BLaER1 (cell line): ENCODE measurements at regions not wholly inside any gene's neighbourhood (a gene's known extent, or its start where the extent isn't known, plus 50 kb on each side); places are given as distances from the start of the nearest gene placed in this dataset.
"Not testable (repeated sequence)": the region's sequence is repeated elsewhere in the genome, so short reads cannot be mapped to it uniquely, and the experiment has no call there.

Source experiments
- H3K27ac ChIP-seq: shearing (Covaris generic); formaldehyde crosslinking; 2 replicates; pipeline ENCODE4 v1.8.1; 2022
- H3K27me3 ChIP-seq: shearing (Covaris generic); formaldehyde crosslinking; 2 replicates; pipeline ENCODE4 v1.8.1; 2022
- H3K36me3 ChIP-seq: shearing (Covaris generic); formaldehyde crosslinking; 2 replicates; pipeline ENCODE4 v1.8.1; 2022
- H3K4me1 ChIP-seq: shearing (Covaris generic); formaldehyde crosslinking; 2 replicates; pipeline ENCODE4 v1.8.1; 2022
- H3K4me2 ChIP-seq: shearing (Covaris generic); formaldehyde crosslinking; 2 replicates; pipeline ENCODE4 v1.8.1; 2022
- H3K4me3 ChIP-seq: shearing (Covaris generic); formaldehyde crosslinking; 2 replicates; pipeline ENCODE4 v1.8.1; 2022
- H3K9ac ChIP-seq: shearing (Covaris generic); formaldehyde crosslinking; 2 replicates; pipeline ENCODE4 v1.8.1; 2022
- H3K9me3 ChIP-seq: shearing (Covaris generic); formaldehyde crosslinking; 2 replicates; pipeline ENCODE4 v1.8.1; 2022
- H4K20me1 ChIP-seq: shearing (Covaris generic); formaldehyde crosslinking; 2 replicates; pipeline ENCODE4 v1.8.1; 2022
- Cebpa-rat ChIP-seq: shearing (Covaris generic); IDR thresholded peaks from 2 replicates; pipeline ENCODE4 v1.8.1; 2022

DNA sequence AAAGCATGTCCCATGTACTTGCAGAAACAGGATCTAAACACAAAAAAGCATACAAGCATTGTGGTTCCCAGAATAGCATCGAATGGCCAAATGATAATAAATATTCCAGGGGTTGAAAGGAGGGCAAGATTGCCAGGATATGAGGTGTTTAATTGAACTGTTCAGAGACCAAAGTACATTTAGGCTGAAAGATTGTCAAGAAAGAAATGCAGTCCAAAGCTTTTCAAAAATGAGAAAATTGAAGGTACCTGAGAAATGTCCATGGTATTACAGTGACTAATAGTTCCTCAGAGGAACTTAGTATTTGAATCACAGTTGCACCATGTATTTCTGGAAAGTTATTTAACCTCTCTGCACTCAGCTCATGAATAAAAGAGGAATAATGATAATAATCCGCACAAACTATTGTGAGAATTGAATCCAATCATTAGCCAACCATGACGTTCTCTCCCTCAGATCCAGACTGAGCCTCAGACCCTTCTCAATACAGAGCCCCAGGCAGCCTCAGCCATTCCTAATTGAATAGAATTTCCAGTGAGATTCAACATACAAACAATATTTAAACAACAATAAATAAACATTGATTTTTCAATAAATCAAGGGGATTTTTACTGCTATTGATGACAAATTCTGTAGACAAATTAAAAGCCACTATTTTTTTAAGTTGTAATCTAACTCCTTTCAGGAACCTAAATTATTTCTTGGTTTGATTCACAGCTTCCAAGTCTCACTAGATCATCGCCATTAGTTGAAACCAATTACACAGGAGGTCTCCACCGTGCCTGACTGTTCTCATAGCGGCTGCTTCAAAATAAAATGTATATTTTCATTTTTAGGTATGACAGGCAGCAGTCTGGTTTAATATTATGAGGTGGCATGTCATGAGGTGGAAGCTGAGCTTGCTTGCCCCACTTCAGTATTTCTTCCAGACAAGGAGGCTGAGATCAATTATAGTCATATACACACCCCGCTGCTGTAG, 144.3 kb upstream of the TENT5A start:
- no peak for TF ChIP-seq Cebpa-rat
- Histone ChIP-seq H4K20me1 (no peaks in the 10 kb centered on the region), H3K36me3 (no peaks in the 10 kb centered on the region), H3K27ac (no peak overlapping the region), H3K9ac (no peak overlapping the region), H3K9me3 (no peaks in the 10 kb centered on the region), H3K27me3 (no peaks in the 10 kb centered on the region), H3K4me3 (no peak overlapping the region), H3K4me2 (no peak overlapping the region), H3K4me1 (no peaks in the 10 kb centered on the region)

DNA sequence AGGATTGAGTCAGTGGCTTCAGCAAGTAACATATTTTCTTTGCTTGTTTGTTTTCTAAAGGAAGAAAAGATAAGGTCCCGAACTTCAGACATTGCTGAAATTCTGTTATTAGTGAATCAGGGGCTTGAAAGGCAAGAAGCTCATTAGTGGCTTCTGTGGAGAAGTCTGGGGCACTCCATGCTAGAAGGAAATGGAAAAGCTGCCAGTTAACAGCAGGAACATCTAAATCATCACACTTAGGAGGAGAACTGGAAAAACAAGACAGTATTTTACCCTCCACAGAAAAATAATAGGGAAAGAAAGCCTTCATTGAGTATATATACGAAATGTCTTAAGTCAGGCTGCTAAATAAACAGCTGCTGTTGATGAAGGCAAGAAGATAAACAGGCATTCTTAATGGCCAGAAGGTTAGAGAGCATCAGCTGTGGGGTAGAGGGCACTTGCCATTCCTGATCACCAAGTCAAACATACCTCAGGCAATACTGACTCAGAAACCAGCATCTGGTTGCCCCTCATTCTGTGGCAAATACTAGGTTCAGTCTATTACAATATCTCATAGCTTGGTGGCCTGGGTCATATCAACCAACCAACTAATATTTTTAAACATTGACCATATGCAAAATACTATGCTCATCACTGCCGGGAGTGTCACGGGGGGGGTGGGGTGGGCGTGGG, 143.2 kb upstream of the TENT5A start:
- Histone ChIP-seq H3K36me3 (no peaks in the 10 kb centered on the region), H3K9ac (no peak overlapping the region), H3K4me2 (no peak overlapping the region), H3K27ac (no peak overlapping the region), H3K4me1 (no peaks in the 10 kb centered on the region), H3K27me3 (no peaks in the 10 kb centered on the region), H4K20me1 (no peaks in the 10 kb centered on the region), H3K9me3 (no peaks in the 10 kb centered on the region), H3K4me3 (no peak overlapping the region)
- no peak for TF ChIP-seq Cebpa-rat

DNA sequence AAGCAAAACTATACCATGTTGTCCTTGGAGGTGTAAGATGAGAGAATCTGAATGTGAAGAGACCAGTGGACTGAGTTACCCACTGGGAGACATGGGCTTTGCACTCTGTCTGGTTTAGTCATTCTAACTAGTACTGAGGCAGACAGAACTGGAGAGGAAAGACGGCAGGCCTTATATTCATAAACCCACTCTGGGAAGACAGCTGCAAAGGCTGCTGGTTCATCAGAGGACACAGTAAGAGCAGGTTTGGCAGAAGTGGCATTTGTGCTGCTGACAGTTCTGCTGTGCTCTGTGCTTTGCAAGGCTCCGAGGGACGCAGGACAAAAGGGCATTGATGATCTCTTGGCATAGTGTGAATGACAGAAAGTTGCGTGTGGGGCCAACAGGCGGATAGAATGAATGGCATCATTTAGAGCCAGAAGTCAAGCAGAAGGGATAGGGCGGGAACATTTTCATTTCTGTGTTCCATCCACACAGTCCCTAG, 142.3 kb upstream of the TENT5A start:
- no peak for TF ChIP-seq Cebpa-rat
- Histone ChIP-seq H3K9ac (no peak overlapping the region), H3K4me2 (no peak overlapping the region), H3K27me3 (no peaks in the 10 kb centered on the region), H3K4me1 (no peaks in the 10 kb centered on the region), H3K27ac (no peak overlapping the region), H3K36me3 (no peaks in the 10 kb centered on the region), H4K20me1 (no peaks in the 10 kb centered on the region), H3K9me3 (no peaks in the 10 kb centered on the region), H3K4me3 (no peak overlapping the region)

DNA sequence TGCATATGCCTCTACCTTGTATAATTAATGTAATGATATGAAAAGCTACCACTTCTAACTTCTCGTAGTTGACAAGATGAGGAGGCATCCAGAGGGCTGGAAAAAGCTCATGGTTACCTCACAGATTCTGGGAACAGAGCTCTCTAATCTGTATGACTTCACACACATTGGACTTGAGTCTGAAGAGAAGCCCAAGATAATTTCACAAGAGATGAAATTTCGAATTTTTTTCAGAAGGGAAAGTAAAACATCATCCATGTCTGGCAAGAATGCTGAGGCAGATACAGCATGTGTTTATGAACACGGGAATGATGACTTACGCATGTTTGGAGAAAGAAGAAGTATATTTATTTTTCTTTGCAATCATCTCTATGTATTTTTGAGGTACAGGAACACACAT, 141.8 kb upstream of the TENT5A start:
- no peak overlapping the region for H3K4me3 ChIP-seq
- H3K4me1 ChIP-seq = no peaks in the 10 kb centered on the region
- no peak overlapping the region for H3K4me2 ChIP-seq

DNA sequence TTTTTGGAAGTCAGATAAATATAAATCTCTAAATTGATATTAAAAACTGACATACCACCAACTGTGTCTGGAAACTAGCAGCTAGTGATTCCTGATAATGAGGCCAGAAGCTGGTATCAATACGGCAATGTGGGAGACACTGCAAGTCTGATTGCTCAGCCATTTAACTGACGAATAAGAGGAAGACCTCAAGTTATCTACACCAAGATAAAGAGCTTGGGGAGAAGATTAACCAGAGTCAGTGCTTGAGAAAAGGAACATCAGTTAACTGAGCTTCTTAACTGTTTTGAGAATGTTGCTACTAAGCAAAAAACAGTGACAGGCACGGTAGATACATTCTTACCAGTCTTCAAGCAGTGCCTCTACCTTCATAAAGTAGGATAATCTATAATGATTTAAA, 140.4 kb upstream of the TENT5A start:
- H3K27me3 ChIP-seq = no peaks in the 10 kb centered on the region
- no peaks in the 10 kb centered on the region for H4K20me1 ChIP-seq
- no peak overlapping the region for H3K4me2 ChIP-seq
- no peaks in the 10 kb centered on the region for H3K9me3 ChIP-seq
- H3K27ac ChIP-seq = no peak overlapping the region
- no peak overlapping the region for H3K4me3 ChIP-seq
- no peak overlapping the region for H3K9ac ChIP-seq
- TF ChIP-seq Cebpa-rat = no peak
- no peaks in the 10 kb centered on the region for H3K4me1 ChIP-seq
- no peaks in the 10 kb centered on the region for H3K36me3 ChIP-seq

More for the DNA sequence above, 141.8 kb upstream of the TENT5A start:
- Histone ChIP-seq H3K27ac (no peak overlapping the region), H3K27me3 (no peaks in the 10 kb centered on the region), H4K20me1 (no peaks in the 10 kb centered on the region), H3K9ac (no peak overlapping the region), H3K9me3 (no peaks in the 10 kb centered on the region), H3K36me3 (no peaks in the 10 kb centered on the region)
- TF ChIP-seq Cebpa-rat = no peak

DNA sequence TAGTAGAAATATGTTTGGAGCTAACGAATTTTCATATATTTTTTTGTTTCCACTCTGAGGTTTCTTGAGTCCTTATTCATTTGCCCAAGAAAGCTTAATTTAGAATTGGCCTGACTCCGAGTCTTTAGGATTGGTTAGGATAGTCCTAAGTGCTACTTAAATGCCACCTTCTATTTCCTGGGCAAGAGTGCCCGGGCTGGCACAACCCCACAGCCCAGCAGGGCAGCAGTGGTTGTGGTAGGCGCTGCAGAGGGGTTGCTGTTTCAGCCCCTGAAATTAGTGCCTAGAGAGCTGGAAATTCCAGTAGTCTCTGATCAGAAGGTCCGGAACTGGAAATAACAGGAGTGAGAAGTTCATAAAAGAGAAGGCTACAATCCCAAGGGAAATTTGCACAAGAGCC, 139.4 kb upstream of the TENT5A start:
- H3K4me2 ChIP-seq = no peak overlapping the region
- no peaks in the 10 kb centered on the region for H3K27me3 ChIP-seq
- no peak overlapping the region for H3K9ac ChIP-seq
- H3K36me3 ChIP-seq = no peaks in the 10 kb centered on the region
- no peaks in the 10 kb centered on the region for H4K20me1 ChIP-seq
- no peak overlapping the region for H3K4me3 ChIP-seq
- TF ChIP-seq Cebpa-rat = no peak
- H3K9me3 ChIP-seq = no peaks in the 10 kb centered on the region
- H3K27ac ChIP-seq = no peak overlapping the region
- H3K4me1 ChIP-seq = no peaks in the 10 kb centered on the region

DNA sequence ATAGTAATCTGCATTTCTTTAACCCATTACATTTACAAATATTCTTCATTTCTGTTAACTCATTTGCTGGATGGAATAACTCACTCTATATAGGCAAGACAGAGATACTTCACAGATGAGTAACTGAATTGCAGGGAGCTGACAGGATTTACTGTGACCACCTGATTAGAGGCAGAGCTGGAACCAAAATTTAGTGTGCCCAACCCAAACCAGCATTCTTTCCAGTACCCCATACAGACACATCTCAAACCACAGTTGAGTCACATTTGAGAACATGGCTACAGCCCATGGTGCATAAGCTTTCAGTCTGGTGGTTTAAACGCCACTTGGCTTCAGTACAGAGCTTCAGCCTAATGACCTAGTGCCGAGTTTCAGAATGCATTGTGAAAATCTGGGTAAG, 138.4 kb upstream of the TENT5A start:
- no peak overlapping the region for H3K4me3 ChIP-seq
- H3K9me3 ChIP-seq = no peaks in the 10 kb centered on the region
- no peak for TF ChIP-seq Cebpa-rat
- H3K36me3 ChIP-seq = no peaks in the 10 kb centered on the region
- no peaks in the 10 kb centered on the region for H3K4me1 ChIP-seq
- no peaks in the 10 kb centered on the region for H4K20me1 ChIP-seq
- H3K9ac ChIP-seq = no peak overlapping the region
- no peaks in the 10 kb centered on the region for H3K27me3 ChIP-seq
- no peak overlapping the region for H3K4me2 ChIP-seq
- H3K27ac ChIP-seq = no peak overlapping the region

DNA sequence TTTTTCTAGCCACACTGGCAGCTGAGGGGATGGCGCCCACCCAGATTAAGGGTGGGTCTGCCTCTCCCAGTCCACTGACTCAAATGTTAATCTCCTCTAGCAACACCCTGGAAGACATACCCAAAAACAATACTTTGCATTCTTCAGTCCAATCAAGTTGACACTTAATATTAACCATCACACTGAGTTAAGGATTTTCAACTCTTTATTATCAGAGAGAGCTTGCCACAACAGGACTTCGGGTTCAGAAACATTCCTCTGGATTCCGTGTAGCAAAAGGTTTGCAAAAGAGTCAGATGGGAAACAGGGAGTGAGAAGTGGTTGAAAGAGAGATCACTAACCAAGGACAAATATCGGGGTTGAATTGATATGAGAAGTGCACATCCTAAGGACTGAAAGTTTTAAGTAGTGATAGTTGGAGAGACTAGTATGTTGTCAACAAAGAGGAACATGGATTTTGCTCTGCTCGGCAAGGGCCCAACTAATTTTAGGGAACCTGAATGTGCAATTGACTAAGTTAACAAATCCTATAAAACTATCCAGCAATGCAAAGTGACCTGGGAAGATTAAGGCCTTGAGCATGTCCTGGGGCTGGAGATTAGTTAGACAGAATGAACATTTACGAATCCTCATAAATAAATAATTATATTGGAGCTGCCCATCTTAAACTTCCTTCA, 137.0 kb upstream of the TENT5A start:
- H3K4me3 ChIP-seq = no peak overlapping the region
- no peaks in the 10 kb centered on the region for H4K20me1 ChIP-seq
- no peaks in the 10 kb centered on the region for H3K27me3 ChIP-seq
- no peaks in the 10 kb centered on the region for H3K9me3 ChIP-seq
- H3K4me2 ChIP-seq = no peak overlapping the region
- no peak overlapping the region for H3K9ac ChIP-seq
- H3K27ac ChIP-seq = no peak overlapping the region
- no peaks in the 10 kb centered on the region for H3K36me3 ChIP-seq
- no peaks in the 10 kb centered on the region for H3K4me1 ChIP-seq
- no peak for TF ChIP-seq Cebpa-rat

DNA sequence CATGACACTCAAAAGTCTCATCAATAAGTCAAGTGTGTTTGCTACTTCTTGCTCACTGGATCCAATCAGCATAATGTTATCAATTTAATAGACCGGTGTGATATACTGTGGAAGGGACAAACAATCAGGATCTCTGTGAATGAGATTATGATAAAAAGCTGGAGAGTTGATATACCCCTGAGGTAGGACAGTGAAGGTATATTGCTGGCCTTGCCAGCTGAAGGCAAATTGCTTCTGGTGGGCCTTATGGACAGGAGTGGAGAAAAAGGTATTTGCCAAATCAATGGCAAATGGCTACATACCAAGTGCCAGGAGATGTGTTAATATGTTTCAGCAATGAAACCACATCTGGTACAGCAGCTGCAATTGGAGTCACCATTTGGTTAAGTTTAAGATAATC, 134.4 kb upstream of the TENT5A start:
- H3K9me3 ChIP-seq = not testable (repeated sequence)

DNA sequence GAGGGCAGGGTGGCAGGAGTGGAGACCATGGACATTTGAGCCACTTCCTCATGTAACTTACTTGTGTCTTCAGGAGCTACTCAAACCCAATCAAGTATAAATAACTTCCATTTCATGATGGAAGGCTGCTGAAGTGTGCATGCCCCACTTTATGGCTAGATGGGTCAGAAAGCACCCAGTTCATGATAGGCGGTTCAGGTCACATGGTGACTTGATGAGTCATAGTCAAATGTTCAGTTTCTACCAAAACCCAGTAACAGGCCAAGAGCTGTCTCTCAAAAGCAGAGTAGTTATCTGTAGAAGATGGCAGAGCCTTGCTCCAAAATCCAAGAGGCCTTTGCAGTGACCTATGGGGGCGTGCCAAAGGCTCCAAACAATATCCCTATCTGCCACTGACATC, 133.7 kb upstream of the TENT5A start:
- H3K4me2 ChIP-seq = no peak overlapping the region
- no peaks in the 10 kb centered on the region for H3K27me3 ChIP-seq
- no peak for TF ChIP-seq Cebpa-rat
- no peaks in the 10 kb centered on the region for H3K4me1 ChIP-seq
- H3K9me3 ChIP-seq = no peaks in the 10 kb centered on the region
- no peaks in the 10 kb centered on the region for H3K36me3 ChIP-seq
- no peaks in the 10 kb centered on the region for H4K20me1 ChIP-seq
- H3K27ac ChIP-seq = no peak overlapping the region
- no peak overlapping the region for H3K9ac ChIP-seq
- no peak overlapping the region for H3K4me3 ChIP-seq

More for the DNA sequence above, 134.4 kb upstream of the TENT5A start:
- not testable (repeated sequence) for H3K4me2 ChIP-seq, H3K9ac ChIP-seq, H3K27me3 ChIP-seq, H3K36me3 ChIP-seq, H3K4me3 ChIP-seq, H3K27ac ChIP-seq, H4K20me1 ChIP-seq, H3K4me1 ChIP-seq
